HG03571 (cell line): ENCODE measurements at regions not wholly inside any gene's neighbourhood (a gene's known extent, or its start where the extent isn't known, plus 50 kb on each side); places are given as distances from the start of the nearest gene placed in this dataset.
"Not testable (repeated sequence)": the region's sequence is repeated elsewhere in the genome, so short reads cannot be mapped to it uniquely, and the experiment has no call there.

Experiments
- ATAC-seq: cut with Tn5 transposase; IDR thresholded peaks from one replicate; pipeline ENCODE4 v1.9.1; 2021; ENCODE audit not compliant: unreplicated experiment

DNA sequence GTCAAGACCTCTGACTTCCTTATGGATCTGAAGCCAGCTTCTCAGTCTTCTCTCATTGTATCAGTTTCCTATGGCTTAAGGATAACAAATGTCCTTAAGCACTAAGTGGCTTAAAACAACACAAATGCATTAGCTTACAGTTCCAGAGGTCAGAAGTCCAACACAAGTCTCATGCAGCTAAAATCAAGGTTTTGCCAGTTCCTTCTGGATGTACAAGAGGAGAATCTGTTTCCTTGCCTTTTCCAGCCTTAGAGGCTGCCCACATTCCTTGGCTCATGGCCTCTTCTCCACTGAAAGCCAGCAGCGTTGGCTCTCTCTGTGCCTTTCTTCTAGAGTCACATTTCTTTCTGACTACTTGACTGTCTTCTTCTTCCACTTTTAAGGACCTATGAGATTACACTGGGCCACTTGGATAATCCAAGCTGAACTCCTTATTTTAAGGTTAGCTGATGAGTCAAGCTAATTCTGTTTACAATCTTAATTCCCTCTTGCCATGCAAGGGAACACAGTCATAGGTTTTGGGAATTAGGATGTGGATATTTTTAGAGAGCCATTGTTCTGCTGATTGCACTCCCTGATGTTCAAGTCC lies 179.0 kb downstream of the BCAS1 start:
- no peak for ATAC-seq

DNA sequence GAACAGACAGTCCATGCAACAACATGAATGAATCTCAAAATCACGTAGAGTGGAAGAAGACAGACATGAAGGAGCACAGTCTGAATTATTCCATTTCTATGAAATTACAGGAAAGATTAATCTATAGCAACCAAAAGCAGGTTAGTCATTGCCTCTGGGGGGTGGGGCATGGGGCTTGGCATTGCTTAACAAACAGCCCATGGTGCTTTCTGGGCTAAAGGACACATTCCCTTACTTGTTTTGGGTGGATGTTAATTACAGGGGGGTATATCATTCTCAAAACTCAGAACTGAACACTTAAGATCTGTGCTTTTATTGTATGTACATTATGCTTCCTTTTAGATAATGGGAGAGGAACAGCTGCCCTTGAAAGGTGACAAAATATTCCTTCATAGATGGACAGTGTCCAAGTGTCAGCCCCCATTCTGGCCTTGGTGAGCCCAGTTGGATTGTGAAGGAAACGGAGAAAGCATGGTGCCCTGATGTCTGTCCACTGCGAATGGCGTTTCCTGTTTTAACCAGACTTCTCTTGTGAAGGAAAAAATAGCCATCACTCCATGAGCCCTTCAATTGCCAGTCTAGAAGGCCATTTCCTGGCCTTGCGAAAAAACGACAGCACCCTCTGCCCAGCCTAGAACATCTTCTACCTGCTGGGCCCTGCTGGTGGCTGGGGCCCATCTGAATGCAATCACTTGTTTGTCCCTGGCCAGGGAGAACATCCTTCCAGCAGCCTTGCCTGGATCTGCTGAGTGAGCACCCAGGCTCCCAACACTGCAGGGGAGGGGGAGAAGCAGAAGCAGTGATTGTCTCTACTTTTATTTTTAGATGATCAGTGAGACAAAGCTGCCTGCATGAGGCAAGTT lies 179.7 kb downstream of the BCAS1 start:
- ATAC-seq = no peak

DNA sequence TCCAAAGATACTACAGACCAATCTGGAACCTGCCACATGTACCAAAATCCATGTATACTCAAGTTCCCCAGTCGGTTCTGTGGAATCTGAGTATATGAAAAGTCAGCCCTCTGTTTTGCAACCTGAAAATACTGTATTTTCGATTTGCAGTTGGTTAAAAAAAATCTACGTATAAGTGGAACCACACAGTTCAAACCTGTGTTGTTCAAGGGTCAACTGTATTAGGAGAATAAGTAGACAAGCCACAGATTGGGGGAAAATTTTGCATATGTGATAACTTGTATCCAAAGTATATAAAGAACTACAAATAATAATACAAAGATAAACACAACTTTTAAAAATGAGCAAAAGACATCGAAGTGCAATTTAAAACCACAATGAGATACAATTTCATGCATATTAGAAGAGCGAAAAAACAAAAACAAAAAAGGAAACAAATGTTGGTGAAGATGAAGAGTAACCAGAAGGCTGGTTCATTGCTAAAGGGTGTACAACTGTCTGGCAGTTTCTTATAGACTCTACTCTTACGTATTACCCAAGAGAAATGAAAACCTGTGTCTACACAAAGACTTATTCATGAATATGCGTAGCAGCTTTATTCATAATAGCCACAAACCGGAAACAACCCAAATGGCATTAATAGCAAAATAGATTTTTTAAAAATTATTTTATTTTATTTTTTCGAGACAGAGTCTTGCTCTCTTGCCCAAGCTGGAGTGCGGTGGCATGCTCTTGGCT lies 180.8 kb downstream of the BCAS1 start:
- no peak for ATAC-seq

DNA sequence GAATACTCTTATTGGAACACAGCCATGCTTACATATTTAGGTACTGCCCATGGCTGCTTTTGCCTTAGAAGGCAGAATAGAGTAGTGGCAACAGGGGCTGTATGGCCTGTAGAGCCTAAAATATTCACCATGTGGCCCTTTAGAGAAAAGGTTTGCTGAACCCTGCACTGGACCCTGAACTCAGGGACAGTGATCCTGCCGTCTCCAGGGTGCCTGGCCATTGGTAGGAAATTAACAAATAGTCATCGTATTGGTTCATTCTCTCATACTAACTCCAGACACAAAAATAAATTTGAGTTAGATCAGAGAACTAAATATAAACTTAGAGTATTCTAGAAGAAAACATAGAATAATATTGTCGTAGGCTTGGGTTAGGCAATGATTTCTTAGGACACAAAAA lies 181.4 kb downstream of the BCAS1 start:
- ATAC-seq = no peak

DNA sequence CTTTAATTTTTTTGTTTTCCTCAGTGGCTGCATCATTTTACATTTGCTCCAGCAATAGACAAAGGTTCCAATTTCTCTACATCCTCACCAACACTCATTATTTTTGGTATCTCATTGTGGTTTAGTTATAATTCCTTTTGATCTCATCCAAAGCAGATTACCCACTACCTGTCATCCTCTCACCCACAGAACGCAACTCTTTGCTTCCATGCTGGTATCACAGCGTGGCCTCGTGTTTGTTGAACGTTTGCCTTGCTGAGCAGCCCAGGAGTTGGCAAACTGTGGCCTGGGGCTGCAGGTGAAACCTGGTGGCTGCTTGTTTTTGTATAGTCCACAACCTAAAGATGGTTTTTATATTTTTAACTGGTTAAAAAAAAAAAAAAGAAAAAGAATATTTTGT lies 181.9 kb downstream of the BCAS1 start:
- no peak for ATAC-seq

DNA sequence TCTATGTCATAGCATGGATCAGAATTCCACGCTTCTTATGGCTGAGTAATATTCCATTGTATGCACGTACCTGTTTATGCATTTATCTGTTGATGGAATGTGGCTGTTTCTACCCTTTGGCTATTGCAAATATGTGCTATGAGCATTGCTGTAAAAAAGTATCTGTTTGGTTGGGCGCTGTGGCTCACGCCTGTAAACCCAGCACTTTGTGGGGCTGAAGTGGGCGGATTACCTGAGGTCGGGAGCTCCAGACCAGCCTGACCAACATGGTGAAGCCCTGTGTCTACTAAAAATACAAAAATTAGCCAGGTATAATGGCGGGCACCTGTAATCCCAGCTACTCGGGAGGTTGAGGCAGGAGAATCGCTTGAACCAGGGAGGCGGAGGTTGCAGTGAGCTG lies 182.4 kb downstream of the BCAS1 start:
- ATAC-seq = no peak

DNA sequence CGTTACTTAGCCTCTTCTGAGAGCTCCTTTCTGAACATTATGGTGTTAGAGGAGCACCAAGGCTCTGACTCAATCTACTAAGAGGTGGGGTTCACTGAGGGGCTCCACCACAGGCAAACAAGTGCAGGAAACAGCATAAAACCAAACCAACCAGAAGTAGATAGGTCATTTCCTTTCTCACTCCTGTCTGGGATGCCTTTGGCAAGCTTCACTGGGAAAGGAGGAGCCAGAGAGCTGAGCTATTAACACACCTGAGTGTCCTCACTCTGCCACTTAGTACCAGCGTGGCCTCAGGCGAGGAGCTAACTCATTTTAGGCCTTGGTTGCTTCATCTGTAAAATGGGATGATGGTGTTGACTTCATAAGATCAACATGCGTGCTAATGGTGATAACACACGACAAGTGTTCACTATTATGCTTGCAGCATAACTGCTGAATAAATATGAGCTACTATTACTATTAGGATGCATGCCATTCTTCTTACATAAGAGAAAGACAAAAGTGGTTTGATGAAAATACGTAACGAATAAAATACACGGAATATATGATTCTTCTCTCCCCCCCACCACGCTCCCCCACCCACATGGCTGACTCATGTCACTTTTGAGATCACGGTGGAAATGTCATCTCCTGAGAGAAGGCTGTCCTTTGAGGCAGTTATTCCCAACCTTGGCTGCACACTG lies 185.4 kb downstream of the BCAS1 start:
- no peak for ATAC-seq

DNA sequence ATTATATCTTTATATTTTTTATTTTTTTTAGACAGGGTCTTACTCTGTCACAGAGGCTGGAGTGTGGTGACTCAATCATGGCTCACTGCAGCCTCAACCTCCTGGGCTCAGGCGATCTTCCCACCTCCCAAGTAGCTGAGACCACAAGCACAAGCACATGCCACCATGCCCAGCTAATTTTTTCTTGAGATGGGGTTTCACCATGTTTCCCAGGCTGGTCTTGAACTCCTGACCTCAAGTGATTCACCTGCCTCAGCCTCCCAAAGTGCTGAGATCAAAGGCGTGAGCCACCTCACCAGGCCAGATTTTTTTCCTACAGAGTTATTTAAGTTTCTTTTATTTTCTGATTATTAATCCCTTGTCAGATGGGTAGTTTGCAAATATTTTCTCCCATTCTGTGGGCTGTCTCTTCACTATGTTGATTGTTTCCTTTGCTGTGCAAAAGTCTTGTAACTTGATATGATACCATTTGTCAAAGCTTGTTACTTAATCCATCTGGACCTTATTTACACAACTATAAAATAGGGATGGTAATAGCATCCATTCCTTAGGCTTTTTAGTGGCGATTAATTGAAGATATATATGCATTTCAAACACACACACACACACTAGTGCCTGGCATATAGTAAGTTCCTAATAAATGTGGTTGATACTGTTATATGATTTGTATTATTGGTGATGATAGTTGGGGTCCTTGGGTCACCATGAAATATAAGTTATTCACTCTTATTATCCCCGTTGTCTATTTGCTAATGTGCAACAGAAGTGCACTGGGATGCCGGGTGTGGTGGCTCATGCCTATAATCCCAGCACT lies 187.1 kb downstream of the BCAS1 start:
- ATAC-seq = no peak

DNA sequence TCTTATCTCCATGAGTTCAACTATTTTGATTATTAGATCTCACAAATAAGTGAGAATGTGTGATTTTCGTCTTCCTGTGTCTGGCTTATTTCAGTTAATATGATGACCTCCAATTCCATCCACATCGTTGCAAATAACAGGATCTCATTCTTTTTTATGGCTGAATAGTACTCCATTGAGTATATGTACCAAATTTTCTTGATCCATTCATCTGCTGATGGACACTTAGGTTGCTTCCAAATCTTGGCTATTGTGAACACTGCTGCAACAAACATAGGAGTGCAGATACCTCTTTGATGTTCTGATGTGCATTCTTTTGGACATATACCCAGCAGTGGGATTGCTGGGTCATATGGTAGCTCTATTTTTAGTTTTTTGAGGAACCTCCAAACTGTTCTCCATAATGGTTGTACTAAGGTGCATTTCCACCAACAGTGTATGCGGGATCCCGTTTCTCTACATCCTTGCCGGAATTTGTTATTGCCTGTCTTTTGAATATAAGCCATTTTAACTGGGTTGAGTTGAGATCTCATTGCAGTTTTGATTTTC lies 187.9 kb downstream of the BCAS1 start:
- not testable (repeated sequence) for ATAC-seq

DNA sequence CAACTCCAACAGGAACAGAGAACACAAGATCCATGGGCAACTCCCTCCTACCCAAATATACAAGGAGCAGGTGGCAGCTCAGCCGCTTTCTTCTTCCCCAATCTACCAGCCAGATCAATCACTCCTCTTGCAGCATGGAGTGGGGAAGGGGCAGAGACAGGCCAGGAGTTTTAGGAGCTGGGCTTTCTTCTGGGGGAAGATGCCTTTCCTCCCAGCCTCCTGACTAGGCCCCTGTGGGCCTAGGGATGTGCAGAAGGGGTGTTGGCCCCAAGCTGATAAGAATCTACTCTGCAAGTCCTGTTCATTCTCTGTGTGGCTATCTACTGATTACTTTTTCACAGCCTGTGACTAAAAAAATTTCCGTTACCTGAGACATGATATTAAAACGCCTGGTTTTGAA lies 189.0 kb downstream of the BCAS1 start:
- ATAC-seq = no peak

DNA sequence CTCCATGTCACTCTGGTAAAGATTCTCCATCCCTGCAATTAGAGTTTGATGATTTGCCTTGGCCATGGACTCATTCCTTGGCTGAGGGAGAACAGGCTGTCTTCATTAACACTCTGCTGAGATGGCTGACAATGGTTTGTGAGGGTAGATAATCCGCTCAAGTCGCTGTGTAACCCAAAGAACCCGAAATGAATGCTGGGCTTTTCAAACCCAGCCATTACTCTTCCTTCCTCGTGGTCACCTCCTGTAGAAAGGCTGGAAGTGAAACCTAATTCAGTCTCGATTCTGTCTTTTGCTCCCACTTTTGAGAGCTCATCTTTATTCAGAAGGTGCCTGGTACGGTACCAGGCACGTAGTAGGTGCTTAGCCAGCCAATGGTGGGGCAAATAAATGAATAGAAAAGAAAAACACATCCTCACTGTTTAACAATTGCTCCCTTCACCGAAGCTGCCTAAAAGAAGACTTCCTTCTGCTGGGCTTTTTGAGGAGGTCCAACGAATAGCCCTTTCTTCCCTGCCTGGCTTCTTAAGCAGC lies 190.2 kb downstream of the BCAS1 start:
- ATAC-seq = no peak

DNA sequence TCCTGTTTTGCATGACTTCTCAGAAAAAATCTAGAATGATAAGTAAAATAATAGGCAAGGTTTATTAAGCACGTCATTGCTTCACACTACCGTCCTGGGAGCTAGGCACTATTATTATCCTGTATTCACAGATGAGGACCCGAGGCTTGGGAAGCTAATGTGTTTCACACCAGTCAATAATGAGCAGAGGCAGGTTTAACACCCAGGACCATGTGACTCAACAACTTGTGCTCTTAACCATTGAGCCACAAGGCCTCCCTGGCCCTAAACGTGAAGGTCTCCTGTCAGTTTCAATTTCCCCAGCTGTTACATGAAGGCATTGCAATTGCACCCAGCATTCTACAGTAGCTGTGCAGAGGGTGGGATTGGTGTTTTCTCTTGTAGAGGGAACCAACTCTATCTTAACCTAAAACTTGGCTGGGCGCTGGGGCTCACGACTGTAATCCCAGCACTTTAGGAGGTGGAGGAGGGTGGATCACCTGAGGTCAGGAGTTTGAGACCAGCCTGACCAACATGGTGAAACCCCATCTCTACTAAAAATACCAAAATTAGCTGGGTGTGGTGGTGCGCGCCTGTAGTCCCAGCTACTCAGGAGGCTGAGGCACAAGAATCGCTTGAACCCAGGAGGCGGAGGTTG lies 191.2 kb downstream of the BCAS1 start:
- no peak for ATAC-seq

DNA sequence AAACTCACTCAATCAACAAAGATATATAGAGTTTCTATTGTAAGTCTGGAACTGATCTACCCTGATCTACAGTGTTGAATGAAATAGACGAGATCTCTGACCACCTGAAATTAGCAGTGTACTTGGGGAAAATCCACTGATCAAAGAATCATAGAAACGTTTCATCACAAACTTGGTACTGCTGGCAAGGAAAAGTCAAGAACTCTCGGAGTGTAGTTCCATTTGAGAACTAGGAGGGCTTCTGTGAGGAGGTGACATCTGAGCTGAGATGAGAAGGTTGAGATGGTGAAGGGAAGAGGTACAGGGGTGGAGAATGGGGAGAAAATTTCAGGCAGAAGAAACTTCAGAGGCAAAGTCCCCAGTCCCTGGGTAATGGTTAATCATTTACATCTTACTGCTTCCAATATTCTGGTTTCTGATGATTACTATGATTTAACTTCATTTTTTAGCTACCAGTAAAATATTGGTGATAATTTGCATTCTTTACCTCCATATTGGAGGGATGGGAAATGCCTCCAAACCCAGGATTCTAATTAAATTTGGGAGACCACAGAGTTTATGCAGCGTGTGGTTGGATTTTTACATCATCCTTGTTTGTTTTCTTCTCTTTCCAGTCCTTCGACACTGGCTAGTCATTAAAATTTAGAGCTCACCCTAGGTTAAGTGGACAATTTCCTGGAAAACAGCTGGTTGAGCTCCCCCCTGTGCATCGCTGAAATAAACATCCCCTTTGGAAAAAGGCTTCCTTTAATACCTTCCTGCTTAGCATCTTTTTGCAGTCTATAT lies 191.9 kb downstream of the BCAS1 start:
- no peak for ATAC-seq

DNA sequence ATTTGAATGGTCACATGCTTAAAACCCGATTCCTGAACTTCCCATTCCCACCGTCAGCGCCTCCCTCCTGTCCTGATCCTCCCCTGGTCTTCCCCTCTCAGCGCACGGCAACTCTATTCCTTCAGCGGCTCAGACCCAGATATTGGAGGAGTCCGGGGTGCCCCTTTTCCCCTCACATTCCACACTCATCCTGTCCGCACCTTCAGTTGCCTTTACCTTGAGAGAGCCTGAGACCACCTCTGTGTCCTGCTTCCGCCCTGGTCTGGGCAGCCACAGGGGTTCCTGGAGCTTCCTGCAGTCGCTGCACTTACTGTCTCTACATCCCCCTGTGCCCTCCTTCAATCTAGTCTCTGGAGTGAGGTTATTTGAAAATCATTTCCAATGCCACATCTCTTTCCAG lies 193.4 kb downstream of the BCAS1 start:
- ATAC-seq = no peak

DNA sequence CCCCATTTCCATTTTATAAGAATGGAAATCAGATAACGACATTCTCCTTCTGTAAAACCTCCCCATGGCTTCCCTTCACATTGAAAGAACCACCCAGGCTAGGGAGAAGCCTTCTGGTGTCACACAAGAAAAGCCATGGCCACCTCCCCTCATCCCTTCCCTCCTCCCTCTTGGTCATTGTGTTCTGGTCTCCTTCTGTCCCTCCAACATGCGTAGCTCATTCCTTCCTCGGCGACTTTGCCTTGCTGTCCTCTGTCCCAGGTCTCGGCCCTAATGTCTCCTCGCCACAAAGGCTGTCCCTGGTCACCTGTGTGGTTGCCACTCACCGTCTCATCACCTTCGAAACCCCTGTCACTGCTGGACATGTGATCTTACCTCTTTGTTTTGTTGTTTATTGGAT lies 193.9 kb downstream of the BCAS1 start:
- ATAC-seq = no peak

DNA sequence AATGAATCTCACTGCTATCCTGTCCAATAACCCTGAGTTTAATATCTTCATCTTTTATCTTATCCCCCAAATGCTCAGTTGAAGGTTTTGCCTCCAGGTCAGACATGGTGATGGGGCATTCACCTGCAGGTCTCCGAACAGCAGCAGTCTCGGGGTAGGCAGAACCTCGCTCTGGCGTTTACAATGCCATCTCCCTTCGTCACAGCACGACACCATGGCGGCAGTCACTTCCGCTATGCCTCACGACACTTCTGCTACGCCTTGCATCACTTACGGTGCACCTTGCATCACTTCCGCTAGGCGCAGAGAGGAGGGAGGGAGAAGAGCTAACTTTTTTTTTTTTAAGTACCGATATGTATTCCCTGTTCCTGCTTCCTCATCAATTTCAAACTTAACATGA lies 194.9 kb downstream of the BCAS1 start:
- no peak for ATAC-seq

DNA sequence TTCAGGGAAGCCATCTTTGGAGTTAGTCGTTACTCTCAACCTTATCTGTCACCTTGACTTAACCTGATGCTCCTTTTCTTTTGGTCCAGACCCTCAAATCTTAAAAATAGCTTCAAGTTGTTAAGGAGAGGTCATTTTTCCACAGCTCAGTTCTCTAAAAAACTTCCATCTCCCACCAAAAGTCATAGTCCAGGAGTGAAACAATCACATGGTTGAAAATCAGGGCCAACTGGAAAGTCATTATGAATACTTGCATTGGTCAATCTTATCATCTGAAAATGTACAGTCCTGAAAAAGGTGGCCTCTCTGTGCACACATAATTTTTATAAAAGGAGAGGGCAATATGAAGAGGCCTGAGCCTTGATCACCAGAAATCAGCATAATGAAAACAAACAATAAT lies 195.7 kb downstream of the BCAS1 start:
- ATAC-seq = no peak

DNA sequence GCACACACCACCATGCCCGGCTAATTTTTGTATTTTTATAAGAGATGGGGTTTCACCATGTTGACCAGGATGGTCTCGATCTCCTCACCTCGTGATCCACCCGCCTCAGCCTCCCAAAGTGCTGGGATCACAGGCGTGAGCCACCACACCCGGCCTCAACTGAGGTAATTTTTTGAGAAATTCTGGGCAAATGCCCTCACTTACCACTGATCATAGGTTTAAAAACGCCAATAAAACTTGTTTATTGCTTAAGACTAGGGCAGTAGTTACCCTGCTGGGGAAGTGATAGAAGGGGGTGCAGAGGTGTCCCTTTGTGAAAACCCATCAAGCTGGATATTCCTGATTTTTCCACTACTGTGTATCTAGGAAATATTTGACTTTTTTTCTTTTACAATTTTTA lies 196.3 kb downstream of the BCAS1 start:
- ATAC-seq = no peak

DNA sequence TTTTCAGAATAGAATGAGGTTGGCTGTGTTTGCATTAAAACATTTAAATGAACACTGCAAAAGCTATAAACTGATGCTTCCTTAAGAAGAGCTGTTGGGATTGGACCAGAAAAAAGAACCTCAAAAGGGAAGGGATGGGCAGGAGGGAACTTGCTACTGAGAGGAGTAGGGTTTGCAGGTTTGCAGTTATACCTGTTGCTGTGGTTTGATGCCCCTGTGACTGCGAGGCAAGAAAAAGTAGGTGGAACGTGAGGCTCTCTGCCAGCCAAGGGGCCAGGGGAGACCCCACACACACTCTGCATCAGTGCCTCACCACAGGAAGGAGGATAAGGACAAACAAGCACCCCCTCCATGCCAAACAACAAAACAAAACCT lies 197.2 kb downstream of the BCAS1 start:
- no peak for ATAC-seq
